ENCODE measurements at regions not wholly inside any gene's neighbourhood (a gene's known extent, or its start where the extent isn't known, plus 50 kb on each side); places are given as distances from the start of the nearest gene placed in this dataset.

- H3K27ac ChIP-seq = no peak overlapping the region
- TF ChIP-seq CTCF (conservative IDR thresholded peaks at IDR 0.05) = no peak
Observed at GRCh38 chr16:80323808-80324195, 217.0 kb upstream of the DYNLRB2 start.

- no peak for TF ChIP-seq CTCF (conservative IDR thresholded peaks at IDR 0.05)
- H3K27ac ChIP-seq = no peak overlapping the region
Observed at GRCh38 chr16:80323187-80323807, 217.5 kb upstream of the DYNLRB2 start.

GRCh38 chr16:80319181-80319580 lies 221.6 kb upstream of the DYNLRB2 start:
- no peak for TF ChIP-seq CTCF (conservative IDR thresholded peaks at IDR 0.05)
- H3K27ac ChIP-seq = no peak overlapping the region

GRCh38 chr16:80318107-80318506 lies 222.7 kb upstream of the DYNLRB2 start:
- TF ChIP-seq CTCF (conservative IDR thresholded peaks at IDR 0.05) = no peak
- no peak overlapping the region for H3K27ac ChIP-seq

GRCh38 chr16:80317599-80318037 lies 223.2 kb upstream of the DYNLRB2 start:
- no peak overlapping the region for H3K27ac ChIP-seq
- TF ChIP-seq CTCF (conservative IDR thresholded peaks at IDR 0.05) = no peak; the same call in 1 of the 2 replicates

- H3K27ac ChIP-seq = no peak overlapping the region
- no peak for TF ChIP-seq CTCF (conservative IDR thresholded peaks at IDR 0.05)
Observed at GRCh38 chr16:80317116-80317515, 223.7 kb upstream of the DYNLRB2 start.

GRCh38 chr16:80314042-80314441 lies 226.8 kb upstream of the DYNLRB2 start:
- no peak overlapping the region for H3K27ac ChIP-seq
- TF ChIP-seq CTCF (conservative IDR thresholded peaks at IDR 0.05) = no peak
